ENCODE measurements at regions not wholly inside any gene's neighbourhood (a gene's known extent, or its start where the extent isn't known, plus 50 kb on each side); places are given as distances from the start of the nearest gene placed in this dataset.
A peak's percentile ranks its signal among the peaks of the same experiment; 100 is the strongest.
"Not testable (repeated sequence)": the region's sequence is repeated elsewhere in the genome, so short reads cannot be mapped to it uniquely, and the experiment has no call there.

GRCh38 chr1:196160066-196160795, 448.0 kb downstream of the KCNT2 start:
- H3K4me3 ChIP-seq (ENCODE audit: control insufficient read depth, low read depth, low read length) = no peak overlapping the region
- DNase-seq (ENCODE audit: low read depth) = peak; percentile 63
- no peak for TF ChIP-seq CTCF (IDR thresholded peaks at IDR 0.05; ENCODE audit: control insufficient read depth, insufficient read depth, low read depth, low read length, missing control alignments)

DNA sequence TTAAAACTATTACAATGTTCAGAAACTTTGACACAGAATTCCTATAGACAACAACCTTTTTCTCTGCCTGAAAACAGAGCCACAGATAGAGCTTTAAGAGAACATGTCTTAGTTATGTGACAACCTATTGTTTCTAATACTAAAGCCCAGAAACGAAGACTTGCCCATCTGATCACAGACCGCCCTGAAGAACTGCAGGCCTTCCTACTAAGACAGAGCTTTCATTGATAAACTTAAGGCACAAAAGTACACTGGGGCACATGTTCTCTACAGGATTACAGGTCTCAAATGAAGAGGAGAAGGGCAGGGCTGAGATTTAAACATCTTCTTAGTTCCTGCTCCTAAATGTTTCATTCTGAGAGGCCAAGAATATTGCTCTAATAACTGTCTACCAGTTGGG, 452.7 kb downstream of the KCNT2 start:
- TF ChIP-seq CTCF (IDR thresholded peaks at IDR 0.05; ENCODE audit: control insufficient read depth, insufficient read depth, low read depth, low read length, missing control alignments) = no peak
- DNase-seq (ENCODE audit: low read depth) = no peak
- no peak overlapping the region for H3K4me3 ChIP-seq (ENCODE audit: control insufficient read depth, low read depth, low read length)

- H3K4me3 ChIP-seq (ENCODE audit: control insufficient read depth, low read depth, low read length) = no peak overlapping the region
- no peak for TF ChIP-seq CTCF (IDR thresholded peaks at IDR 0.05; ENCODE audit: control insufficient read depth, insufficient read depth, low read depth, low read length, missing control alignments)
- DNase-seq (ENCODE audit: low read depth) = no peak
Observed at GRCh38 chr1:196152975-196153374, 455.3 kb downstream of the KCNT2 start.

DNA sequence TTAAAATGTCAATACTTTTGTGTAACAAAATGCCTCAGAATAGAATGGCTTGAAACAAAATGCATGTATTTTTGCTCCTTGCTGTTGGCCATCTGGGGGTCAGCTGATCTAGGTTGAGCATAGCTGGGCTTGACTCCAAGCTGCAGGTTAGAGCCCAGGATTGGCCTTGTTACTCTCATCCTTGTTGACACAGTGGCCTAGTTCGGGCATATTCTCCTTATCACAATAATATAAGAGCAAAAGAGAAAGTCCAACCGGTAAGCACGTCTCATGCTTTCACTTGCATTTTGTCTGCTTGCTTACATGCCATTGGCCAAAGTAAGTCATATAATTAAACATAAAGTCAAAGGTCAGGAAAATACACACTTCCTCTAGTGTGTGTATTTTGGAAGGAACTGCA, 456.2 kb downstream of the KCNT2 start:
- DNase-seq (ENCODE audit: low read depth) = no peak
- no peak for TF ChIP-seq CTCF (IDR thresholded peaks at IDR 0.05; ENCODE audit: control insufficient read depth, insufficient read depth, low read depth, low read length, missing control alignments)
- no peak overlapping the region for H3K4me3 ChIP-seq (ENCODE audit: control insufficient read depth, low read depth, low read length)

- TF ChIP-seq CTCF (IDR thresholded peaks at IDR 0.05; ENCODE audit: control insufficient read depth, insufficient read depth, low read depth, low read length, missing control alignments) = peak; percentile 29
- no peak overlapping the region for H3K4me3 ChIP-seq (ENCODE audit: control insufficient read depth, low read depth, low read length)
- DNase-seq (ENCODE audit: low read depth) = peak; percentile 8
Observed at GRCh38 chr1:196148367-196148970, 459.8 kb downstream of the KCNT2 start.

DNA sequence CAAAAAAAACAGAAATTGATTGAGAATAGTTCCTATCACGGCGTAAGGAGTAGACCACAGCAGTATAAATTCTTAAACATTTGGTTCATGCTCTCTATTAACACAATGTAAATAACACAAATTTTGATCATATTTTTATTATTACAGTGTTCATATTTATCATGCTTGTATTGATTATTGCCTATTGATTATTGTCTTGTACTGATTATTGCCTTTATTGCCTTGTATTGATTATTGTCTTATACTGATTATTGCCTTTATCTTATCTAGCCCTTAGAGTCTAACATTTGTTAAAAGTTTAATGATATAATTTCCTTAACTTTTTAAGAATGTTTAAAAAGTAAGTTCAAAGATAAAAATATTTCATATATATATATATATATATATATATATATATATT, 460.7 kb downstream of the KCNT2 start:
- DNase-seq (ENCODE audit: low read depth) = no peak
- H3K4me3 ChIP-seq (ENCODE audit: control insufficient read depth, low read depth, low read length) = no peak overlapping the region
- no peak for TF ChIP-seq CTCF (IDR thresholded peaks at IDR 0.05; ENCODE audit: control insufficient read depth, insufficient read depth, low read depth, low read length, missing control alignments)

GRCh38 chr1:196145151-196145550, 463.1 kb downstream of the KCNT2 start:
- H3K4me3 ChIP-seq (ENCODE audit: control insufficient read depth, low read depth, low read length); DNase-seq (ENCODE audit: low read depth): not testable (repeated sequence)

Data from AG09309 (cell line).